ENCODE measurements at regions not wholly inside any gene's neighbourhood (a gene's known extent, or its start where the extent isn't known, plus 50 kb on each side); places are given as distances from the start of the nearest gene placed in this dataset.

DNA sequence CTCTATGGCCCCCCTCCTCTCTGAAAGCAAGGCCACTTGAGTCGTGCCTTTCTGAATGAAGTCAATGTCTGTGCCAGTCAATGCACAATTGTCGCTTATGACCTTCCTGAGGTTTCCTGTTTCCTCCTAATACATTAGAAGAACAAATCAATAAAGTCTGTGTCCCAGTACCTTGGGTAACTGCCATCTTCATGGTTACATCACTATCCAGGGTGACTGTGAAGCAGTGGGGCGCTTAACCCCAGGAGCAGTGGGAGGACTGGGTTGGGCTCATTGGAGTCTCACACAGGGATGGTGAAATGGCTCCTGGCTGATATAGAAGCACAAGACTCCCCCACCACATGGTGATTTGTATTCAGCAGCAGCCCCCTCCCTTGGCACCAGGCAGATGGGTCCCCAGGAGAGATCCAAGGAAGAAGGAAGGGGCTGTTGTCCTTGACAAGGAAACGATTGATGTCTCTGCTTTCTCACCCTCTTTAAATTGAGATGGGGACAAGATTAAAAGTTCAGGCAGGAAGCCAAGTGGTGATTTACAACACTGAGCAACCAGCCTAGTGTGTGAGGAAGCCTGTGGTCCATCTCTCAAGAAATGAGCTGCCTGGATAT lies 261.9 kb upstream of the ZNF462 start:
- no peak for DNase-seq (ENCODE audit: low read depth in 2 of 2)

DNA sequence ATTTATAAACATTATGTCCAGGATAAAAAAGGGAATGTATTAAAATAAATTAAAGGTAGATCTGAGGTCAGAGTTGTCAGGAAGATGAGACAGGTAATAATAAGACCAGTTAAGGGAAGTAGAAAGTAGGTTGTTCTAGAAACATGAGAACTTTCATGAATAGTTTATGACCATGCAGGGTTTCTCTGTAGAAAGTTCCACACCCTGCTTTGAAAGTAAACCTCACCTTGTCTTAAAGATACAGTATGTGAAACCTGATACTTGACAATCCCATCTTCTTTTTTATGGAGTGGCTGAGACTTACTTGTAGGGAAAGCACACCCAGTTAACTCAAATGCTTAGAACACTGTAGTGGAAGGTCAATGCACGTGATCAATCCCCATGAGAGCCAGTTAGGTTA lies 260.6 kb upstream of the ZNF462 start:
- DNase-seq (ENCODE audit: low read depth in 2 of 2) = no peak

DNA sequence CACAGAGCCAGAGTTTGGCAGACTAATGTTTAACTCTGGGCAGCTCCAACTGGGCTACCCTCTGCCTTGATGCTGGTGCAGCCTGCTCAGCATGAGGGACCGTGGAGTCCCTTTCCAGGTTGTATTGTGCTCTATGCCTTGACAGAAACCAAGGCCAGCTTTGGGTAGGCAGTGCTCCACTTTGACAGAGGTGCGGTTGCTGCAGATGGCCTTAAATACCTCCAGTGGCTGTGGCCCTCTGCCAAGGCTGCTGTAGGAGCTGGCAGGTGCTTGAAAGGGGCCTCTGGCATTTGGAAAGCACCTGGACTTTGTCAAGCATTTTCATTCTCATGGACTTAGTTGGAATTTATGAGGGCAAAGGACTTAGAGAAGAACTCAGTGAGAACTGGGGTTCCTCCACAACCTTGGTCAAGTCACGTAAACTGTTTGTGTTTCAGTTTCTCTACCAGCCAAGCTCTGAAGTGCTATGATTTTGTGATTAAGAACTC lies 249.7 kb upstream of the ZNF462 start:
- DNase-seq (ENCODE audit: low read depth in 2 of 2) = no peak

GRCh38 chr9:106615118-106615889 lies 247.7 kb upstream of the ZNF462 start:
- DNase-seq (ENCODE audit: low read depth in 2 of 2) = no peak

GRCh38 chr9:106616026-106616425 lies 246.9 kb upstream of the ZNF462 start:
- DNase-seq (ENCODE audit: low read depth in 2 of 2) = no peak

GRCh38 chr9:106616851-106617345 lies 246.1 kb upstream of the ZNF462 start:
- DNase-seq (ENCODE audit: low read depth in 2 of 2) = no peak

DNA sequence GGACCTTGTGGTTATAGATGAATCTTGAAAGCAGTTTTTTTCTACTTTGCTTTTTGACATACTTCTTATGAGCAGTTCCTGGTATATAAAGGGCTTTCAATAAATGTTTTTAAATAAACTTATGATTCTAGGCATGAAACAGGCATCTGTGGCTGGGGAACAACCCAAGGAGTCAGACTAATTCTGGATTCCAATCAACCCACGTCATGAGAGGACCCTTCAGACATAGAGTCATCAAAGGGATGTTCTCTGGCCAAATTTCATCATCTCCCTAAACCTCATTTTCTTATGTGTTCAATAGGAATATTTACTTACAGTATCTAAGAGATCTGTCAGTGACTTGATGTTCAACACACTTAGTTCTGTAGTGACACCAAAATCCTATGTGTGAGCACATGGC lies 243.8 kb upstream of the ZNF462 start:
- no peak for DNase-seq (ENCODE audit: low read depth in 2 of 2)

- DNase-seq (ENCODE audit: low read depth in 2 of 2) = no peak
These were observed 242.9 kb upstream of the ZNF462 start for GRCh38 chr9:106620081-106620480.

DNA sequence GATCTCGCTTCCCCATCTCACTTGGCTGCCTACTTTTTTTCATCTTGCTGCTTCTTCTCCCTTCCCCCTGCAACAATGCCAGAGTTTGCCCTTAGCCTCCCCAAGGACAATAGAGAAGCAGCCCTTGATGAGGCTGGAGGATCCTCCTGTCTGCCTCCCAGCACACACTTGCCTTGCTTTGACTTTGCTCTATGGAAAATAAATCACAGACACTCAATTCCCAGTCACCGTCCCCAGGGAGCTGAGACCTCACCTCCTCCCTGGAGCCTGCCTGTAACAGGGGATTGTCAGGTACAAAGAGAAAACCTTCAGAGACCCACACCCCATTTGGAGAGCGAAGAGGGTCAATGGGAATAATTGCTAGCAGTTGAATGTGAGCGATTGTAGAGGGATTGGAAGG lies 242.1 kb upstream of the ZNF462 start:
- no peak for DNase-seq (ENCODE audit: low read depth in 2 of 2)

GRCh38 chr9:106621313-106622163 lies 241.4 kb upstream of the ZNF462 start:
- no peak for DNase-seq (ENCODE audit: low read depth in 2 of 2)

DNA sequence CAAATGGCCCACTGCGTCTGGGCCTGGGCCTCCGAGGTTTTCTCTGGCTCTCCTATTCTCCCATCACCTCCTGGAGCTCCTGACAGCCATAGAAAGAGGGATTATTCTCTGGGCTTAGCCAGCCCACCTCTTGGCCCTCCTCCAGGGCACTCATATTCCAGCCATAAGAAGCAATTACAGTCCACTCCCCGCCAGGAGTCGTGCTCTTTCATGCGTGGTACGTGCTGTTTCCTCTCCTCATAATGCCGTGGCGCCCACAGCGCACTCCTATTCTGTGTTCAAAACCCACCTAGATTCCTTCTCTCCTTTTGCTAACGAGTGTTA lies 240.8 kb upstream of the ZNF462 start:
- no peak for DNase-seq (ENCODE audit: low read depth in 2 of 2)

DNA sequence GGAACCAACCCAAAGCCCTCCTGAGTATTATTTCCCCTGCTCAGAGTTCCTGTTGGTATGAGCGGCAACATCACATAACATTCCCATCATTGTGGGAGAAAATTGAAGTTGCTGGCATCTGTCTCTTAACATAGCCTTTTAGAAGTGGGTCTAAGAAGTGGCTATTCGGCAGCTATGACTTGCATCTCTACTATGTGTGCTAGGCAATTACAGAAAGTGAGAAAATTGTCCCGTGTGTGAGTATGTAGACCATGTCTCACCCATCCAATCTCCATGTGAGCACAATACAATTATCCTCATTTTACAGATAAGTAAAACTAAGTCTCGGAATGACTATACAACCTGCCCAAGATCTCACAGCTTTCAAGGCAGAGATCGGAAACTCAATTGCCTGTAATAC lies 239.4 kb upstream of the ZNF462 start:
- DNase-seq (ENCODE audit: low read depth in 2 of 2) = no peak

DNA sequence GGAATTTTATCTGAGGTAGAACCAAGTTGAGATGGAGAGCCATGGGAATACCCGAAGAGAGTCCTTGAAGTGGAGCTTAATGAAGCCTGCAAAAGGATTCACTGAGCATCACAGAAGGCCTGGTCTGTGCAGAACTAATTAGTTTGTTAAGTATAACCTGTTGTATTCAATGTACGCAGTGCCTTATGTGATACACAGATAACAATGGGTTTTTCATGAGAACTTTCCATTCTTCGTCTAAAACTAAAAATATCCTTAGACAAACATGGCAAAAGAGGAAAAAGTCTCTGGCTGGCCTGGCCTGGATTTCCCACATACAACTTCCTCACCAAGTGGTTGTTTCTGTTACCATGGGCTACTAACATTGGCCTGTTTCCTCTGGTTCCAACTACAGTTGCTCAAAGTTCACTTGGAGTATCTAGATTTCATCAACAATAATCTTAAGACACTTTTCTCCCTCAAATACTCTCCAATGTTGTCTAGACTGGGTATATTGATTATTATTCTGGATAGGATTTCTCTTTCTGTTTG lies 237.6 kb upstream of the ZNF462 start:
- no peak for DNase-seq (ENCODE audit: low read depth in 2 of 2)

GRCh38 chr9:106626936-106627335 lies 236.0 kb upstream of the ZNF462 start:
- no peak for DNase-seq (ENCODE audit: low read depth in 2 of 2)

GRCh38 chr9:106632621-106633020 lies 230.3 kb upstream of the ZNF462 start:
- no peak for DNase-seq (ENCODE audit: low read depth in 2 of 2)

GRCh38 chr9:106634183-106634582 lies 228.8 kb upstream of the ZNF462 start:
- no peak for DNase-seq (ENCODE audit: low read depth in 2 of 2)

DNA sequence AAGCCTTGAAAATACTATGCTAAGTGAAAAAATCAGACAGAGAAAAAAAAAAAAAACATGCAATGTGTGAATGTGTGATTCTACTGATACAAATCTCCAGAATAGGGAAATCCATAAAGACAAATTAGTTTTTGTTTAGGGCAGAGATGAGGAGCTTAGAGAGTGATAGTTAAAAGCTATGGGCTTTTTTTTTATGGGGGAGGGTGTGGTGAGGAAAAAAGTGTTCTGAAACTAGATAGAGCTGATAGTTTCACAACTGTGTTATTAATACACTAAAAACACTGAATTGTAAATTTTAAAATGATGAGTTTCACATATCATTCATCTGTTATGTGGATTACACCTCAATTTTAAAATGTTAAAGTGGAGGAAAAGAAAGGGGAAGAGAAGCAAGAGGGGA lies 228.3 kb upstream of the ZNF462 start:
- DNase-seq (ENCODE audit: low read depth in 2 of 2) = no peak

GRCh38 chr9:106637486-106637885 lies 225.5 kb upstream of the ZNF462 start:
- DNase-seq (ENCODE audit: low read depth in 2 of 2) = no peak

DNA sequence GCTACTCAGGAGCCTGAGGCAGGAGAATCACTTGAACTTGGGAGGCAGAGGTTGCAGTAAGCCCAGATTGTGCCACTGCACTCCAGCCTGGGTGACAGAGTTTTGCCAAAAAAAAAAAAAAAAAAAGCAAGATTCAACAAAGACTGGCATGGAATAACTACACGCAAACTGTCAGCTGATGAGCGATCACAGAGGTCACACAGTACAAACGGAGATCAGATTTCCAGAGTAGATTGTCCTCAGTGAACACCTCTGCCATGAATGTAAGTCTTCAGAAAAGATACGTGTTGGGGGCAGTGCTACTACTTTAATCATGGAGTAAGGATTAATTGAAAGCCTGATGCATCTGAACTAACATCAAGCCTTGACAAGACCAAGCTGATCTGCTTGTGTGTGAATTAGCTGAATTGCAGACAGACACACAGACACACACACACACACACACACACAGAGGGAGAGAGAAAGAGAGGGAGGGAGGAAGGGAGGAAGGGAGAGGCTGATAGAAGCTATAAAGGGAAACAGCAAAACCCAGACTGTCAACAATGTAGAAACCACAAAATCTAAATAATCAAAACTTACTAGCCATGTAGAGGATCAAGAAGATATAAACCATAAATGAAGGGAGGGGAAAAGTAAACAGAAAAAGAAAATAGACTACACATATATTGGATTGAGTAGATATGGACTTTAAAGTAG lies 222.9 kb upstream of the ZNF462 start:
- no peak for DNase-seq (ENCODE audit: low read depth in 2 of 2)

GRCh38 chr9:106643211-106643930 lies 219.6 kb upstream of the ZNF462 start:
- no peak for DNase-seq (ENCODE audit: low read depth in 2 of 2)

GRCh38 chr9:106644661-106645060 lies 218.3 kb upstream of the ZNF462 start:
- DNase-seq (ENCODE audit: low read depth in 2 of 2) = no peak
